ENCODE measurements at regions not wholly inside any gene's neighbourhood (a gene's known extent, or its start where the extent isn't known, plus 50 kb on each side); places are given as distances from the start of the nearest gene placed in this dataset.

DNA sequence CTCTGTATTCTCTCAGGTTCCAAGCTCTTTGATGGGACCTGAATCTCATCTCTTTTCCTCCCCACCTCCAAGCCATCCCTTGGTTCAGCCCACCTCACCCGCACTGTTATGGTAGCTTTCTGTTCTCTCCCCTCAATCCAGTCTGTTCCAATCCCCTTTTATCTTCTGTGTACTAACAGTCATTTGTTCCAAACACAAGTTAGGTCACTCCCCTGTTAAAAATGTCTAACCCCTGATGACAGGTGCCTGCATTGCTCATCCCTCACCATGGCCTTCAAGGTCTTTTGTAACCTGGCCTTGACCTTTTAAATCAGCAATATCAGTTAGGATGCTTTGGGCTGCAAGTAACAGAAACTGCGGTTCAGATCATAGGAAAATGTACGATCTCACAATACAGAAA lies 74.8 kb downstream of the CYP26A1 start:
- Mint-ChIP-seq H3K27me3 (ENCODE audit: insufficient read depth, unreplicated experiment) (no peaks in the 10 kb centered on the region), H3K9me3 (ENCODE audit: unreplicated experiment) (no peaks in the 10 kb centered on the region), H3K27ac (ENCODE audit: low read depth, unreplicated experiment) (no peak overlapping the region), H3K36me3 (ENCODE audit: insufficient read depth, unreplicated experiment) (no peaks in the 10 kb centered on the region), H3K4me1 (ENCODE audit: insufficient read depth, unreplicated experiment) (peaks cover 27% of the 10 kb centered on the region), H3K4me3 (ENCODE audit: unreplicated experiment) (no peak overlapping the region)
- no peak for DNase-seq (ENCODE audit: unreplicated experiment)
- intact Hi-C loops (cut with micrococcal nuclease) = no loop called here
- ChIA-PET POLR2A (no interaction called here), CTCF (interaction anchor here (0.9 kb wide), 1 partner anchor 184 kb away, joined by 3 read pairs; no protein-coding TSS in a partner anchor)
- TF ChIP-seq, protein P1, sequence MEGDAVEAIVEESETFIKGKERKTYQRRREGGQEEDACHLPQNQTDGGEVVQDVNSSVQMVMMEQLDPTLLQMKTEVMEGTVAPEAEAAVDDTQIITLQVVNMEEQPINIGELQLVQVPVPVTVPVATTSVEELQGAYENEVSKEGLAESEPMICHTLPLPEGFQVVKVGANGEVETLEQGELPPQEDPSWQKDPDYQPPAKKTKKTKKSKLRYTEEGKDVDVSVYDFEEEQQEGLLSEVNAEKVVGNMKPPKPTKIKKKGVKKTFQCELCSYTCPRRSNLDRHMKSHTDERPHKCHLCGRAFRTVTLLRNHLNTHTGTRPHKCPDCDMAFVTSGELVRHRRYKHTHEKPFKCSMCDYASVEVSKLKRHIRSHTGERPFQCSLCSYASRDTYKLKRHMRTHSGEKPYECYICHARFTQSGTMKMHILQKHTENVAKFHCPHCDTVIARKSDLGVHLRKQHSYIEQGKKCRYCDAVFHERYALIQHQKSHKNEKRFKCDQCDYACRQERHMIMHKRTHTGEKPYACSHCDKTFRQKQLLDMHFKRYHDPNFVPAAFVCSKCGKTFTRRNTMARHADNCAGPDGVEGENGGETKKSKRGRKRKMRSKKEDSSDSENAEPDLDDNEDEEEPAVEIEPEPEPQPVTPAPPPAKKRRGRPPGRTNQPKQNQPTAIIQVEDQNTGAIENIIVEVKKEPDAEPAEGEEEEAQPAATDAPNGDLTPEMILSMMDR (IDR thresholded peaks at IDR 0.05; ENCODE audit: unreplicated experiment) = no peak
- no TSS peak for BruUV-seq (replicated peaks)

DNA sequence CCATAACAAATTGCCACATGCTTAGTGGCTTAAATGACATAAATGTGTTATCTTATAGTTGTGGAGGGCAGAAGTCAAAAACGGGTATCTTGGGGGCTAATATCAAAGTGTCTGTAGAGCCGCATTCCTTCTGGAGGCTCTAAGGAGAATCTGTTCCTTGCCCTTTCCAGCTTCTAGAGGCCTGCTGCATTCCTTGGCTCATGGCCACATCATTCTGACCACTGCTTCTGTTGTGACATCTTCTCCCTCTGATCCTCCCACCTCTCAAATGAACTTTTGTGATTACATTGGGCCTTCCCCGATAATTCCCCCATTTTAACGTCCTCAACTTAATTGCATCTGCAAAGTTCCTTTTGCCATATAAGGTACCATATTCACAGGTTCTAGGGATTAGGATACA lies 76.1 kb downstream of the CYP26A1 start:
- no peaks in the 10 kb centered on the region for H3K27me3 Mint-ChIP-seq (ENCODE audit: insufficient read depth, unreplicated experiment)
- CTCF ChIA-PET = no interaction called here
- H3K36me3 Mint-ChIP-seq (ENCODE audit: insufficient read depth, unreplicated experiment) = no peaks in the 10 kb centered on the region

DNA sequence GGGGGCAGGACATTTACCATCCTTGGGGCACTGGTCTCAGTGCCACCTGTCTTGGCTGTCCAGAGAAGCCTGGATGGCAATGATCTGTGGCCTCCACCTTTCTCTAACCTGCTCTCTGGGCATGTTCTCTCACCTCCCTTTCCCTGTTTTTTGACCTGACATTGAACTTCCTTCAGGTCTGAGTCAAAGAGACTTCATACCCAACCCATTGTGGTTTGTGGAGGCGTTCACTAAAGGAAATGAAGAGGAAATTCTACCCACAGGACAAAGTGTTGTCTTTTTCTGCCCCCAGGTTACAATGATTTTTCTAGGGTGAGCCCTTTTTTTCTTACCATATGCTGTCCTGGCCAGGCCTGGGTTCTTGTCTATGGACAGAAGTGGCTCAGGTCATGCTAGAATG lies 76.6 kb downstream of the CYP26A1 start:
- CTCF ChIA-PET = no interaction called here
- Mint-ChIP-seq H3K27ac (ENCODE audit: low read depth, unreplicated experiment) (peak overlapping the region; percentile 63), H3K36me3 (ENCODE audit: insufficient read depth, unreplicated experiment) (no peaks in the 10 kb centered on the region), H3K27me3 (ENCODE audit: insufficient read depth, unreplicated experiment) (no peaks in the 10 kb centered on the region), H3K9me3 (ENCODE audit: unreplicated experiment) (peaks cover 7% of the 10 kb centered on the region), H3K4me3 (ENCODE audit: unreplicated experiment) (no peak overlapping the region), H3K4me1 (ENCODE audit: insufficient read depth, unreplicated experiment) (peaks cover 27% of the 10 kb centered on the region)
- DNase-seq (ENCODE audit: unreplicated experiment) = peak; percentile 86
- POLR2A ChIA-PET = no interaction called here
- no TSS peak for BruUV-seq (replicated peaks)
- TF ChIP-seq, protein P1 (IDR thresholded peaks at IDR 0.05; ENCODE audit: unreplicated experiment) = no peak
- intact Hi-C loops (cut with micrococcal nuclease) = no loop called here

More for the DNA sequence above, 76.1 kb downstream of the CYP26A1 start:
- TF ChIP-seq, protein P1 (IDR thresholded peaks at IDR 0.05; ENCODE audit: unreplicated experiment) = no peak
- peak; percentile 68 for DNase-seq (ENCODE audit: unreplicated experiment)
- Mint-ChIP-seq H3K4me1 (ENCODE audit: insufficient read depth, unreplicated experiment) (peaks cover 27% of the 10 kb centered on the region), H3K27ac (ENCODE audit: low read depth, unreplicated experiment) (no peak overlapping the region), H3K9me3 (ENCODE audit: unreplicated experiment) (peaks cover 2% of the 10 kb centered on the region), H3K4me3 (ENCODE audit: unreplicated experiment) (no peak overlapping the region)
- intact Hi-C loops (cut with micrococcal nuclease) = no loop called here
- BruUV-seq (replicated peaks) = no TSS peak
- POLR2A ChIA-PET = no interaction called here

DNA sequence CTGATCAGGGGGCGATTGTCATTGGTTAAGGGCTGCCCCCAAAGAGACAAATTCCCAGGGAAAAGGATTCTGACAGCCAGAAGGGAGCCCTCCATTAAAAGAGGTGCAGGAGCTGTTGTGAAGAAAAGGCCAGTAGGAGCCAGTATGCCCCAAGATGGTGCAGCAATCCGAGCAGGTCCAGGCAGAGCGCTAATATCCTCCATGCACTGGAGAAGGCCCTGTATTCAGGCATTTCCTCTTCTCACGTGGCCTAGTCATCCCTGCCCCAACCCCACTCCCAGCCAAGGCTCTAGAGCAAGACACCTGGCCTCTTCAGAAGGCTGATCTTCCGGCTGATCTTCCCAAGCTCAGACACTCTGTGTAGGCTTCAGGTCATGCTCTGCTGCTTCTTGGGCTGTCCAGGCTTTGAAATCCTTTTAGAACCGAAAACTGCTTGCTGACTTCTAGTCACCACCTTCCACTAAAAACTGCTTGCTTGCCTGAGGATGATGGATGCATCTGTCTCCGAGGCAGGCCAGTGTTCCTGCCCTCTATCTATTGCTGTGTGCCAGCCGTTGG lies 77.4 kb downstream of the CYP26A1 start:
- ChIA-PET POLR2A (no interaction called here), CTCF (interaction anchor here (0.6 kb wide), 1 partner anchor 331 kb away, joined by 3 read pairs; the partner anchor contains the start of gene MYOF)
- H3K27ac Mint-ChIP-seq (ENCODE audit: low read depth, unreplicated experiment) = peak overlapping the region; percentile 63
- no peak for DNase-seq (ENCODE audit: unreplicated experiment)
- H3K27me3 Mint-ChIP-seq (ENCODE audit: insufficient read depth, unreplicated experiment) = no peaks in the 10 kb centered on the region
- no TSS peak for BruUV-seq (replicated peaks)
- H3K4me3 Mint-ChIP-seq (ENCODE audit: unreplicated experiment) = no peak overlapping the region
- H3K36me3 Mint-ChIP-seq (ENCODE audit: insufficient read depth, unreplicated experiment) = no peaks in the 10 kb centered on the region
- TF ChIP-seq, protein P1 (IDR thresholded peaks at IDR 0.05; ENCODE audit: unreplicated experiment) = no peak
- peaks cover 27% of the 10 kb centered on the region for H3K4me1 Mint-ChIP-seq (ENCODE audit: insufficient read depth, unreplicated experiment)
- intact Hi-C loops (cut with micrococcal nuclease) = no loop called here
- H3K9me3 Mint-ChIP-seq (ENCODE audit: unreplicated experiment) = peaks cover 14% of the 10 kb centered on the region

Measured in MCF 10A (cell line).